GM12878 (cell line): ENCODE measurements at regions not wholly inside any gene's neighbourhood (a gene's known extent, or its start where the extent isn't known, plus 50 kb on each side); places are given as distances from the start of the nearest gene placed in this dataset.

Experiments used
- ATAC-seq: fragments of 200-7000 bp; cut with Tn5 transposase; 3 replicates; pipeline ENCODE4 v1.9.1; 2020; ENCODE audit warnings: mild to moderate bottlenecking, moderate library complexity
- BruUV-seq: library from RNA; stranded (reverse); fragments of 400-500 nt; replicated peaks from 2 replicates; lab custom pipeline; 2021; lab: Mats Ljungman, UMichigan
- CTCF ChIA-PET: fragments of 300-600 bp; sonication (Branson Sonifier 250); formaldehyde crosslinking; extraction: SDS; loops from one replicate; lab custom pipeline; 2021; ENCODE audit warnings: inconsistent platforms; lab: Yijun Ruan, JAX
- POLR2A ChIA-PET: fragments of 350-600 bp; formaldehyde crosslinking; extraction: SDS; loops from one replicate; lab custom pipeline; 2021; ENCODE audit warnings: inconsistent platforms; lab: Charles Lee
- RAD21 ChIA-PET: fragments of 300-600 bp; sonication (Branson Sonifier 250); formaldehyde crosslinking; loops from one replicate; lab custom pipeline; 2023; ENCODE audit warnings: antibody characterized with exemption; ENCODE audit not compliant: unreplicated experiment; lab: Charles Lee
- SMC1A ChIA-PET: fragments of 300-600 bp; sonication (Branson Sonifier 250); formaldehyde crosslinking; loops from one replicate; lab custom pipeline; 2023; ENCODE audit not compliant: unreplicated experiment, uncharacterized antibody; lab: Charles Lee
- DNase-seq: peaks from one replicate; pipeline ENCODE4 v3.0.0-alpha.2; 2011; ENCODE audit warnings: low read depth, low spot score
- FAIRE-seq: peaks from 3 replicates; lab custom pipeline; 2011; peaks lifted over from hg19 to GRCh38; lab: Jason Lieb, UNC
- H2AFZ ChIP-seq: 2 replicates; pipeline ENCODE4 v1.6.0; 2011; ENCODE audit warnings: low read depth, low read length, control low read depth; ENCODE audit not compliant: control insufficient read depth
- H3K27ac ChIP-seq: 2 replicates; pipeline ENCODE4 v1.5.1; 2011; ENCODE audit warnings: control low read depth; ENCODE audit not compliant: control insufficient read depth, insufficient read depth
- H3K27me3 ChIP-seq, 2 experiments: replicated peaks in 1 of 2; 2 replicates each; pipeline versions ENCODE4 v1.6.0 to v1.6.1; 2011; ENCODE audit warnings: low read length in 1 of 2; ENCODE audit not compliant: control insufficient read depth in 2 of 2, insufficient read depth in 2 of 2
- H3K36me3 ChIP-seq, 2 experiments: 2 replicates each; pipeline ENCODE4 v1.5.1; 2011; ENCODE audit warnings: low read length in 1 of 2; ENCODE audit not compliant: control insufficient read depth in 2 of 2, insufficient read depth in 2 of 2
- H3K4me1 ChIP-seq: 2 replicates; pipeline ENCODE4 v1.6.1; 2011; ENCODE audit warnings: mild to moderate bottlenecking, low read length, moderate library complexity, mixed read lengths; ENCODE audit not compliant: control insufficient read depth, insufficient read depth
- H3K4me2 ChIP-seq: 2 replicates; pipeline ENCODE4 v1.6.0; 2011; ENCODE audit warnings: control low read depth; ENCODE audit not compliant: control insufficient read depth, insufficient read depth
- H3K4me3 ChIP-seq: fragments of 200-600 bp; sonication (generic); 2 replicates; pipeline ENCODE4 v1.5.1; 2016
- H3K79me2 ChIP-seq: 2 replicates; pipeline ENCODE4 v1.6.0; 2011; ENCODE audit warnings: low read length; ENCODE audit not compliant: control insufficient read depth, insufficient read depth
- H3K9ac ChIP-seq: 2 replicates; pipeline ENCODE4 v1.8.0; 2011; ENCODE audit warnings: low read length, control low read depth, mixed read lengths; ENCODE audit not compliant: control insufficient read depth, insufficient read depth
- H3K9me3 ChIP-seq: replicated peaks from 3 replicates; pipeline ENCODE4 v1.5.1; 2011; ENCODE audit warnings: mild to moderate bottlenecking, low read length; ENCODE audit not compliant: control insufficient read depth, insufficient read depth
- H4K20me1 ChIP-seq: 2 replicates; pipeline ENCODE4 v1.6.0; 2011; ENCODE audit not compliant: control insufficient read depth, insufficient read depth
- ASH2L ChIP-seq: fragments of 300-600, 200-600 bp; sonication (generic); IDR thresholded peaks from 2 replicates; pipeline ENCODE4 v1.6.1; 2017; ENCODE audit warnings: low read depth, mild to moderate bottlenecking, borderline replicate concordance
- CBX5 ChIP-seq: sonication (generic); IDR thresholded peaks from 2 replicates; pipeline ENCODE4 v1.6.1; 2016; ENCODE audit warnings: low read depth, moderate library complexity, mild to moderate bottlenecking, inconsistent platforms
- CHD2 ChIP-seq: IDR thresholded peaks from 2 replicates; pipeline ENCODE4 v1.6.1; 2011; ENCODE audit warnings: low read depth, low read length, improper control_type of control experiment, borderline replicate concordance
- IKZF2 ChIP-seq, 2 experiments: fragments of 450-650 bp; IDR thresholded peaks; 2 replicates each; pipeline ENCODE4 v1.6.1; 2017; ENCODE audit warnings: mild to moderate bottlenecking in 2 of 2, moderate library complexity in 2 of 2
- MTA2 ChIP-seq: fragments of 450-650 bp; IDR thresholded peaks from 2 replicates; pipeline ENCODE4 v1.6.1; 2016; ENCODE audit warnings: low read depth, mild to moderate bottlenecking, moderate library complexity
- NR2C1 ChIP-seq: fragments of 450-650 bp; IDR thresholded peaks from 2 replicates; pipeline ENCODE4 v1.6.1; 2017; ENCODE audit warnings: antibody characterized with exemption, mild to moderate bottlenecking, moderate library complexity
- POLR2A ChIP-seq: IDR thresholded peaks from 2 replicates; pipeline ENCODE4 v1.6.1; 2011; ENCODE audit warnings: low read depth, mild to moderate bottlenecking, low read length
- RFX5 ChIP-seq: IDR thresholded peaks from 2 replicates; pipeline ENCODE4 v1.6.1; 2011; ENCODE audit warnings: low read depth, low read length, improper control_type of control experiment
- SUZ12 ChIP-seq: fragments of 200-600 bp; sonication (generic); IDR thresholded peaks from one replicate; pipeline ENCODE4 v1.6.1; 2018; ENCODE audit warnings: antibody characterized with exemption, mild to moderate bottlenecking; ENCODE audit not compliant: unreplicated experiment
- TCF12 ChIP-seq: IDR thresholded peaks from 2 replicates; pipeline ENCODE4 v1.6.1; 2011; ENCODE audit warnings: low read depth, mild to moderate bottlenecking, low read length
- WGBS: methylation state at CpG from one replicate; pipeline ENCODE4 v1.1.6; 2016; ENCODE audit warnings: low lambda C conversion rate; ENCODE audit not compliant: insufficient replicate concordance, insufficient coverage; ENCODE audit errors: missing lambda C conversion rate; 5-methylcytosine and 5-hydroxymethylcytosine counted together
- in situ Hi-C: fragments of 300-500 bp; cut with MboI; formaldehyde crosslinking; loops from 9 replicates; pipeline ENCODE4 v1.14.3; 2018; ENCODE audit warnings: mixed read lengths
- intact Hi-C: fragments of 100-400 bp; cut with micrococcal nuclease; formaldehyde crosslinking; loops from one replicate; pipeline ENCODE4 v1.14.2; 2022; ENCODE audit not compliant: unreplicated experiment
- TF ChIP-seq, protein P1 (sequence below): fragments of 150-350 bp; IDR thresholded peaks from 2 replicates; pipeline ENCODE4 v1.6.1; 2016; ENCODE audit warnings: low read depth, low read length
- TF ChIP-seq, protein P2 (sequence below): IDR thresholded peaks from 2 replicates; pipeline ENCODE4 v1.6.1; 2012; ENCODE audit warnings: low read depth, low read length, improper control_type of control experiment
- TF ChIP-seq, protein P3 (sequence below): fragments of 450-650 bp; formaldehyde crosslinking; IDR thresholded peaks from 2 replicates; pipeline ENCODE4 v1.4.0; 2020; ENCODE audit warnings: mild to moderate bottlenecking, moderate library complexity

DNA sequence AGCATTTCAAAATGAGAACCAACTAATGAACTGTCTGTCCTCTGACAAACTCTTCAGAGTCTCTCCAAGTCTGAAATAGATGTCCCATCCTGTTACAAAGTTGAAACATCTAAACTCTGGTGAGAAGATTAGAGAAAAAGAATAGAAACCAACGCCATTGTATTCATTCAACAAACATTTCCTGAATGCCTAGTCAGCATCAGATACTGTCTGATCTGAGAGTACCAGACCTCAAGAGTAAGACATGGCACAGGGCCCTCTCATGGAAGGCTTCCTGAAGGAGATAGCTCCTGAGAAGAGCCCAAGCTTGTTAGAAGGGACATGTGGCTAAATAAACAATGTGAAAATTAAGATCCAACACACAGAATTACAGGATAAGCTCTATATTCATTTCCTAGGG is 164.1 kb upstream of the LRRN1 start:
- CTCF ChIA-PET, result no interaction called here
- 4% methylated on average over 1 of the region's 1 CpG for WGBS

DNA sequence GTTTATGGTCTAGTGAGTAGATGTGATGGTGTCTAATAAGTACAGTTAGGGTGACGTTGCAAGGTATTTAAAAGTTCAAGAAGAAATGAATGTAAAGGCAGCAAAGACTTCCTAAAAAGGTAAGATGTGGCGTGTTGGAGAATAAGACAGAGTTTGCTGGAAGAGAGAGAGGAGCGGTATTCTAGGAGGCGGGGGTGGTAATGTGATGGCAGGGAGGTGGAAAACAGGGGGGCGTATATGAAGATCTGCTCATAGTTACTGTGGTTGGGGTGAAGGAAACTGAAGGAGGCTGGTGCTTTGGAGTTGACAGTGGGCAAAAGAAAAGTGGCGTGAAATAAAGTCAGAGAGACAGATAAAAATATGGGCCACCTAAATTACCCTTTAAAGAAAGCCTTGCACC is 164.9 kb upstream of the LRRN1 start:
- Histone ChIP-seq H4K20me1 (no peaks in the 10 kb centered on the region), H3K27ac (no peak overlapping the region), H3K4me3 (no peak overlapping the region), H3K4me2 (no peak overlapping the region), H3K79me2 (no peaks in the 10 kb centered on the region), H3K36me3 (no peaks in the 10 kb centered on the region), H3K27me3 (no peaks in the 10 kb centered on the region), H3K4me1 (no peaks in the 10 kb centered on the region), H3K9me3 (no peaks in the 10 kb centered on the region), H2AFZ (no peak overlapping the region), H3K9ac (no peak overlapping the region)
- BruUV-seq, result no TSS peak
- ChIA-PET CTCF (no interaction called here), RAD21 (interaction anchor here (1.3 kb wide), 1 partner anchor 11 kb away, joined by 4 read pairs; no protein-coding TSS in a partner anchor), POLR2A (no interaction called here), SMC1A (no interaction called here)
- no peak for ATAC-seq
- intact Hi-C loops, result no loop called here
- in situ Hi-C loops, result no loop called here
- no peak for DNase-seq
- no peak for FAIRE-seq
- 39% methylated on average over 6 of the region's 6 CpGs for WGBS
- TF ChIP-seq POLR2A, result no peak
- no peak for TF ChIP-seq RFX5
- no peak for TF ChIP-seq CHD2
- no peak for TF ChIP-seq CBX5
- TF ChIP-seq, protein P1, sequence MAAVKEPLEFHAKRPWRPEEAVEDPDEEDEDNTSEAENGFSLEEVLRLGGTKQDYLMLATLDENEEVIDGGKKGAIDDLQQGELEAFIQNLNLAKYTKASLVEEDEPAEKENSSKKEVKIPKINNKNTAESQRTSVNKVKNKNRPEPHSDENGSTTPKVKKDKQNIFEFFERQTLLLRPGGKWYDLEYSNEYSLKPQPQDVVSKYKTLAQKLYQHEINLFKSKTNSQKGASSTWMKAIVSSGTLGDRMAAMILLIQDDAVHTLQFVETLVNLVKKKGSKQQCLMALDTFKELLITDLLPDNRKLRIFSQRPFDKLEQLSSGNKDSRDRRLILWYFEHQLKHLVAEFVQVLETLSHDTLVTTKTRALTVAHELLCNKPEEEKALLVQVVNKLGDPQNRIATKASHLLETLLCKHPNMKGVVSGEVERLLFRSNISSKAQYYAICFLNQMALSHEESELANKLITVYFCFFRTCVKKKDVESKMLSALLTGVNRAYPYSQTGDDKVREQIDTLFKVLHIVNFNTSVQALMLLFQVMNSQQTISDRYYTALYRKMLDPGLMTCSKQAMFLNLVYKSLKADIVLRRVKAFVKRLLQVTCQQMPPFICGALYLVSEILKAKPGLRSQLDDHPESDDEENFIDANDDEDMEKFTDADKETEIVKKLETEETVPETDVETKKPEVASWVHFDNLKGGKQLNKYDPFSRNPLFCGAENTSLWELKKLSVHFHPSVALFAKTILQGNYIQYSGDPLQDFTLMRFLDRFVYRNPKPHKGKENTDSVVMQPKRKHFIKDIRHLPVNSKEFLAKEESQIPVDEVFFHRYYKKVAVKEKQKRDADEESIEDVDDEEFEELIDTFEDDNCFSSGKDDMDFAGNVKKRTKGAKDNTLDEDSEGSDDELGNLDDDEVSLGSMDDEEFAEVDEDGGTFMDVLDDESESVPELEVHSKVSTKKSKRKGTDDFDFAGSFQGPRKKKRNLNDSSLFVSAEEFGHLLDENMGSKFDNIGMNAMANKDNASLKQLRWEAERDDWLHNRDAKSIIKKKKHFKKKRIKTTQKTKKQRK, result no peak
- no peak for TF ChIP-seq SUZ12
- no peak for TF ChIP-seq TCF12
- TF ChIP-seq, protein P2, sequence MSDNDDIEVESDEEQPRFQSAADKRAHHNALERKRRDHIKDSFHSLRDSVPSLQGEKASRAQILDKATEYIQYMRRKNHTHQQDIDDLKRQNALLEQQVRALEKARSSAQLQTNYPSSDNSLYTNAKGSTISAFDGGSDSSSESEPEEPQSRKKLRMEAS, result no peak
- TF ChIP-seq, protein P3, sequence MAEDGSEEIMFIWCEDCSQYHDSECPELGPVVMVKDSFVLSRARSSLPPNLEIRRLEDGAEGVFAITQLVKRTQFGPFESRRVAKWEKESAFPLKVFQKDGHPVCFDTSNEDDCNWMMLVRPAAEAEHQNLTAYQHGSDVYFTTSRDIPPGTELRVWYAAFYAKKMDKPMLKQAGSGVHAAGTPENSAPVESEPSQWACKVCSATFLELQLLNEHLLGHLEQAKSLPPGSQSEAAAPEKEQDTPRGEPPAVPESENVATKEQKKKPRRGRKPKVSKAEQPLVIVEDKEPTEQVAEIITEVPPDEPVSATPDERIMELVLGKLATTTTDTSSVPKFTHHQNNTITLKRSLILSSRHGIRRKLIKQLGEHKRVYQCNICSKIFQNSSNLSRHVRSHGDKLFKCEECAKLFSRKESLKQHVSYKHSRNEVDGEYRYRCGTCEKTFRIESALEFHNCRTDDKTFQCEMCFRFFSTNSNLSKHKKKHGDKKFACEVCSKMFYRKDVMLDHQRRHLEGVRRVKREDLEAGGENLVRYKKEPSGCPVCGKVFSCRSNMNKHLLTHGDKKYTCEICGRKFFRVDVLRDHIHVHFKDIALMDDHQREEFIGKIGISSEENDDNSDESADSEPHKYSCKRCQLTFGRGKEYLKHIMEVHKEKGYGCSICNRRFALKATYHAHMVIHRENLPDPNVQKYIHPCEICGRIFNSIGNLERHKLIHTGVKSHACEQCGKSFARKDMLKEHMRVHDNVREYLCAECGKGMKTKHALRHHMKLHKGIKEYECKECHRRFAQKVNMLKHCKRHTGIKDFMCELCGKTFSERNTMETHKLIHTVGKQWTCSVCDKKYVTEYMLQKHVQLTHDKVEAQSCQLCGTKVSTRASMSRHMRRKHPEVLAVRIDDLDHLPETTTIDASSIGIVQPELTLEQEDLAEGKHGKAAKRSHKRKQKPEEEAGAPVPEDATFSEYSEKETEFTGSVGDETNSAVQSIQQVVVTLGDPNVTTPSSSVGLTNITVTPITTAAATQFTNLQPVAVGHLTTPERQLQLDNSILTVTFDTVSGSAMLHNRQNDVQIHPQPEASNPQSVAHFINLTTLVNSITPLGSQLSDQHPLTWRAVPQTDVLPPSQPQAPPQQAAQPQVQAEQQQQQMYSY, result no peak
- no peak for TF ChIP-seq IKZF2 (IDR thresholded peaks at IDR 0.05)

More for the DNA sequence above, 164.1 kb upstream of the LRRN1 start:
- ATAC-seq (no peak), DNase-seq (no peak), FAIRE-seq (no peak)
- TF ChIP-seq MTA2 (no peak), NR2C1 (no peak), ASH2L (no peak)
- SMC1A ChIA-PET, result no interaction called here
- RAD21 ChIA-PET, result interaction anchor here (1.3 kb wide), 1 partner anchor 11 kb away, joined by 4 read pairs; no protein-coding TSS in a partner anchor
- Histone ChIP-seq H3K27me3 (no peaks in the 10 kb centered on the region), H3K9me3 (no peaks in the 10 kb centered on the region), H3K27ac (no peak overlapping the region), H3K79me2 (no peaks in the 10 kb centered on the region), H3K9ac (no peak overlapping the region), H3K36me3 (no peaks in the 10 kb centered on the region), H2AFZ (no peak overlapping the region), H4K20me1 (no peaks in the 10 kb centered on the region), H3K4me3 (no peak overlapping the region), H3K4me2 (no peak overlapping the region), H3K4me1 (no peaks in the 10 kb centered on the region)
- POLR2A ChIA-PET, result no interaction called here
- in situ Hi-C loops, result no loop called here
- BruUV-seq, result no TSS peak
- intact Hi-C loops, result no loop called here
